Kidney glomerular epithelial cell (primary cell): ENCODE measurements at regions not wholly inside any gene's neighbourhood (a gene's known extent, or its start where the extent isn't known, plus 50 kb on each side); places are given as distances from the start of the nearest gene placed in this dataset.
A peak's percentile ranks its signal among the peaks of the same experiment; 100 is the strongest.
"Not testable (repeated sequence)": the region's sequence is repeated elsewhere in the genome, so short reads cannot be mapped to it uniquely, and the experiment has no call there.

Source experiments
- DNase-seq: peaks from one replicate; lab custom pipeline; 2025; lab: John Stamatoyannopoulos, UW

DNA sequence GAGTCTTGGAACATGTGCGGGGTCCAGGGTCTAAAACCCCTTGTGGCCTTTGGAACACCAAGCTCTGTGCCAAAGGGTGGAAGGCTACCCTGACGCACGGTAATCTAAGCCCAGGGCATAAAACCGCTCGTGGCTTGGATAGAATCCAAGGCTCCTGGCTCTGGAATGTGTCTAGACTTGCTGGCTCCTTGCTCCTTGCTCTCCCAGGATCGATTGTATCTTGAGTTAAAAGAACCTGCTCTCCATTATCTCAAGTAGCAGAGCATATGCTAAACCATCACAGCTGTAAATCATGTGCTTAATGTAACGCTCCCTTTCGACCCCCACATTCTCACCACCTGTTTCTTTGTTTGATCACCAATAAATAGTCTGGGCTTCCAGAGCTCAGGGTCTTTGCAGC lies 50.3 kb downstream of the TLCD4 start:
- not testable (repeated sequence) for DNase-seq

DNA sequence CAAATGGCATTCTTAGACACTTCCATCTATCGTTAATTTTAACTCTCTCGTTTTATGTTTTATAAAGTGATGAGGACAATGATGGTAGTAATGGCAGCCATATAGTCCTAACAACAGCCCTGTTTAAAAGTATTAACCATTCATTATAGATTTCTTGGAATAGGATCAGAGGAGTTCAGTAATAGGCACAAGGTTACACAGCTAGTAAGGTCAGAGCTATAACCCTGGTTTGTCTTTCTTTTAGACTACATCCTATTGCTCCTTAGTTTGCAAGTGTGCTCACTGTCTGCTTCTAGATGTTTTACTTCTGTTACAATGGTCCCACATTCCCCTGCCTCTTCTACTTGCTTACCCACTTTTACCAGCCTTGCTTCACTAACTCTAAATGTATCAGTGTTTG lies 50.9 kb downstream of the TLCD4 start:
- no peak for DNase-seq

DNA sequence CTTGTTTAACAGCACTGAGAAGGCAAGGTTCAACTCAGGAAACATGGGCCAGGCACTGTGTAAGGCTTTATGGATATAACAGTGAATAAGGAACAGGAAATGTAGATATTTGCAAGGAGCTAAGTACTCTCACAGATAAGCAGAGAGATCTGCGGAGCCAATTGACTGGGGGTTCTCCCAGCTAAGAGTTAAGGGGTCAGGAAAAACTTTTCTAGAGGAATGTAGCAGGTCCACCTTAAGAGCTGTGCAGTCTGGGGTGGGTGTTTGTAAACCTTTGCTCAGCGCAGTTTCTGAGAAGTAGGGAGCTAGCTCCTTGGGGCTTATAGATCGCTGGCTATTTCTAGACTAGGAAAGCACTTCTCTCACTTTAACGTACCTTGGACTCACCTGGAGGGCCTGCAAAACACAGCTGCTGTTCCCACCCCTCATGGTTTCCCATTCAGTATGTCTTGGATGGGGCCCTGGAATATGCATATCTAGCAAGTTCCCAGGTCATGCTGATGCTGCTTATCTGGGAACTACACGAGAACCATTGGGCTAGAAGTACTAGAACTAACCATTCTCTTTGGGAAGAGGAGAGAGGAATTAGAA lies 51.7 kb downstream of the TLCD4 start:
- DNase-seq: no peak

DNA sequence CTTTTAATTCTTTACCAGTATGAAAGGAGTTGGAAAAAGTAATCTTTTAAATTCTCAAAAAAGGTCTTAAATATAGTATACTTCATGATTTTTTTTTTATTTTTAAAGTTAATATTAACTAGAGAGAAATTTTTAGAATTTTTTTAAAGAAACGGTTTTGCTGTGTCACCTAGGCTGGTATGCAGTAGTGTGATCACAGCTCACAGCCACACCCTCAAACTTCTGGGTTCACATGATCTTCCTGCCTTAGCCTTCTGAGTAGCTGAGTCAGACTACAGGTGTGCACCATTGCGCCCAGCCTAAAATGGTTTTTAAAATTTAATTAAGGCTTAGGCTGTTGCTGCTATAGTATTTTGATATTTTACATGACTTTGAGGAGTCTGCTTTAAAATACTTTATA lies 52.4 kb downstream of the TLCD4 start:
- peak; percentile 69 for DNase-seq

DNA sequence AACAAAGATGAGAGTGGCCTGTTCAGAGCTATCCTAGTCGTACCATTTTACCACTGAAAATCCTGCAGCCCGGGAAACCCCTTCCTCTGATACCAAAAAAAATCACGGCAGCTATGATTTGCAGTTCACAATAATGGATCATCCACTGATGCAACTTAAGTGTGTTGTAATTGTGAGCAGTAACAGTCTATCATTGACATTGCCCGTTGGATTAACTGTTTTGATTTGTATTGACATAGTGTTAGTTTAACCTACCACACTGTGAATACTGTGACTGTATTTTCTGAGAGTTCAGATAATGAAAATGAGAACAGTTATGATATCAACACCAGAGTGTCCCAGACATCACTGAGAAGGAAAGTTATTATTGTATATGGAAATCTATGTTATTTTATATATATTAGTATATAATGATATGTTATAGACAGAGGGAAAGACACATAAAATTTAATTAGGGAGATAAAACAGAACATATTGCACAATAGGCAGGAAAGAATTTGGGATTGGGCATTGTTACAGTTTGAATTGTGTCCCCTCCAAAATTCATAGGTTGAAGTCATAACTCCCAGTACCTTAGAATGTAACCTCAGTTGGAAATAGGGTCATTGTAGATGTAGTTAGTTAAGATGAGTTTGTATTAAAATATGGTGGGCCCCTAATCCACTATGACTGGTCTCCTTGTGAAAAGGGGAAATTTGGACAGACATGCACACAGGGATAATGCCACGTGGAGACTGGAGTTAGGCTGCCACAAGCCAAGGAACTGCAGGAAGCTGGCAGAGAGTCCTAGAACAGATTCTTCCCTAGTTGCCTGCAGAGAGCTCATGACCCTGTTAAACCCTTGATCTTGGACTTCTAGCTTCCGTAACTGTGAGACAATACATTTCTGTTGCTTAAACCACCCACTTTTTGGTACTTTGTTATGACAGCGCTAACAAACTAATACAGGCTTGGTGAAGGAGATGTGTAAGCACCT lies 54.4 kb downstream of the TLCD4 start:
- no peak for DNase-seq

DNA sequence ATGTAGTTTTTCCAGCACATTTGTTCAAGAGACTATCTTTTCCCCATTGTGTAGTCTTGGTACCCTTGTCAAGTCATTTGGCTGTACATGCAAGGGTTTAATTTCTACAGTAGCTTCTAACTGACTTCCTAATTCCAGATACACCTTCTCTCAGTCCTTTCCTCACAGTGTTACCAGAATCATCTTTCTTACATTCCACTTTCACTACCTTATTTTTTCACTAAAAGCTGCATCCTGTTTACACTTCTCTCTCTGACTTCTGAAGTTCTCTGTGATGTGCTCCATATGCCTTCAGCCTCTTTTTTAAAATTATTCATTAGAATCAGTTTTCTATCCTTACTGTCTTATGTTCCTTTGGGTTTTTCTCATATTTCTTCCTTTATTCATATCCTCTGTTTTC lies 57.1 kb upstream of the RWDD3 start:
- DNase-seq: no peak

DNA sequence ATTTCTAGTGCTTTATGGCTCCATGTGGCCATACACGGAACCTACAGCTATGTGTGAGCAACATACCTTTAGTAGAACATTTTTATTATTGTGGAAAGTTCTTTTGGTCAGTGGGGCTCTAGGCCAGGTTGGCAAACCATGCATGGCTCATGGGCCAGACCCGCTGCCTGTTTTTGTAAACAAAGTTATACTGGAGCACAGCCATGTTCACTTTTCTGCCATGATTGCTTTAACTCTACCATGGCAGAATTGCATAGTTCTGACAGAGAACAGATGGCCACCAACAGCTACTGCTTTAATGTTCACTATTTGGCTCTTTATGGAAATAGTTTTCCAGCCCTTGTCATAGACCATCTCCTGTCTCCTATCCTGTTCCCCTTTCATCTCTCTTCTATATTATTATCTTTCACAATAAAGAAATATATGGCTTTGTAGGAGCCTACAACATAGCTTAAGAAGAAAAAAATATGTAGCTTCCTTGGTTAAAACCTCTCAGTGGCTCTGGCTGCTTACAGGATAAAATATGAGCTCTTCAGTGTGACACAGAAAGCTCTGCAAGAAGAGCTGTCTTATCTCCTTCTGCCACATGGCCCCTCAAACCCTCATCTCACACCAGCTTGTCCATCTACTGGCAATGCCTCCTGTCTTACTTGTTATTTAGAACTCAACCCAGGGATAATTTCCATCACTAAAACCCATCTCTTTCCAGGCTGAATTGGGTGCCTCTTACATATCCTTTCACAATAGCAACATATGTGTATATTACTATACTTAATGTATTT lies 54.6 kb upstream of the RWDD3 start:
- DNase-seq: no peak

DNA sequence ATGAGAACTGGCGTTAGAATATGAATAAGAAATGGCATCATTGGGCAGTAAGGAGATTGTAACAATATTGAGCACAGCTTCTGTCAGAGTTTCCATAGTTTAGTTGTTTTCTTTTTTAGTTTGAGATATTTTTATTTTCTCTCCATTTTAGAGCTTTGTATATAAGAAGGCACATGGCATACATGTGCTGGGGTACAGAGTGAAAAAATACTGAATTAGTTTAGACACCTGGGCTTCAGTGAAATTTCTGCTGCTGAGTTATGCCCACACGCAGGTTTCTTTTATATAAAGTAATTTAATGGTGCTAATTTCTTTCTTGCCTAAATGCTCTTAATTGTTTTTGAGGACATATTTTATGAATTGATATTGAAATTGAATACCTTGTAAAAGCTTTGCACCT lies 53.6 kb upstream of the RWDD3 start:
- DNase-seq: no peak

DNA sequence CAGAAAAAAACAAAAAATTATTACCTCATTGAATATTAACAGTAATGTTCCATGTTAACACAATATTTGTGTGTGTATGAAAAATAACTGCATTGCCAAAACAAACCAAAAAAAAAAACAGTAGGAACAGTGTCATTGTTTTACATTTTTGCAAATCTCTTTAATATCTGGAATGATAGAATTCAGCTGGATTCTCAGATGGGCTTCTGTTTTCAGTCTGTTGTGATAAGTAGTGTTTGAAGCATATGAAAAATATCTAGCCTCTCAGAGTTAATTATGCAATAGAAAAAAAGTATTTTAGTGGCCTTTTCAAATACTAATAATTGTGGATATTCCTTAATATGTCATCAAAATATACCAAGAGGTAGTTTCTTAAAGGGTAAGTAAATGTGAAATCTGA lies 52.9 kb upstream of the RWDD3 start:
- no peak for DNase-seq

DNA sequence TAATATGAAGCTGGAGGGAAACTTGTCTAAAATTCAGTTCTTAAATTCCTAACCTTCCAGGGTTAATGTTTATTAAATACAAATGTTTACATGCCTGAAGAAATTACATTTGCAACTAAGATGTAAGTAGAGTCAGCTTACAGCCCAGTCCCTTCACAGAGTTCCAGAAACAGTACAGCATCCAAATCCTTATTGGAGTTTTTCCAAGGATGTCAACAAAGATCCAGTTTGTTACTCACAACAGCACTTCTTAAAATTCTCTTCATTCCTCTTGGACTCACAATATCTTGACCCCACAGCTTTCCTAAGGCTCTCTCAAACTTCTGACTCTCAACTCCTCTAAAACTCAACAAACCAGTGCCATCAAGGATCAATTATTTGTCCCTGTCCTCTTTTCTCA lies 50.1 kb upstream of the RWDD3 start:
- no peak for DNase-seq
